CD4-positive, alpha-beta T cell (primary cell): ENCODE measurements at regions not wholly inside any gene's neighbourhood (a gene's known extent, or its start where the extent isn't known, plus 50 kb on each side); places are given as distances from the start of the nearest gene placed in this dataset.

Experiments
- ATAC-seq: fragments of 200-7000 bp; cut with Tn5 transposase; one replicate; pipeline ENCODE4 v1.10.0; 2022; ENCODE audit warnings: mild to moderate bottlenecking; ENCODE audit not compliant: poor library complexity
- CTCF ChIA-PET: fragments of 350-600 bp; sonication (Branson Sonifier 250); formaldehyde crosslinking; loops from one replicate; lab custom pipeline; 2021; ENCODE audit warnings: antibody characterized with exemption, inconsistent platforms; lab: Charles Lee
- POLR2A ChIA-PET: fragments of 350-600 bp; sonication (Branson Sonifier 250); formaldehyde crosslinking; loops from one replicate; lab custom pipeline; 2021; ENCODE audit warnings: antibody characterized with exemption, inconsistent platforms; lab: Charles Lee
- DNase-seq, 14 experiments: peaks; one replicate each; pipeline ENCODE4 v3.0.0-alpha.2; 2013 to 2020; ENCODE audit warnings: mixed read lengths in 2 of 14
- H3K27ac ChIP-seq, 2 donors: one replicate each; pipeline versions ENCODE4 v1.5.1 to v1.7.0; 2013; ENCODE audit warnings: low read length in 2 of 2, low read depth in 1 of 2, mild to moderate bottlenecking in 1 of 2
- H3K27me3 ChIP-seq, 2 experiments: 1 replicate in 1 of 2; 2 replicates in 1 of 2; pipeline versions ENCODE4 v1.6.1 to v1.7.0; 2013; ENCODE audit warnings: low read length in 2 of 2, control low read depth in 1 of 2, mild to moderate bottlenecking in 1 of 2, moderate library complexity in 1 of 2; ENCODE audit not compliant: insufficient read depth in 2 of 2, control insufficient read depth in 1 of 2
- H3K36me3 ChIP-seq: one replicate; pipeline ENCODE4 v1.6.1; 2013; ENCODE audit warnings: low read length, control low read depth; ENCODE audit not compliant: insufficient read depth
- H3K4me1 ChIP-seq: one replicate; pipeline ENCODE4 v1.6.1; 2013; ENCODE audit warnings: low read length, control low read depth; ENCODE audit not compliant: insufficient read depth
- H3K4me3 ChIP-seq: one replicate; pipeline ENCODE4 v1.5.1; 2013; ENCODE audit warnings: mild to moderate bottlenecking, low read length, moderate library complexity
- H3K9me3 ChIP-seq, 2 experiments: 1 replicate in 1 of 2; 2 replicates in 1 of 2; pipeline versions ENCODE4 v1.6.1 to v1.7.0; 2013; ENCODE audit warnings: low read length in 2 of 2, mild to moderate bottlenecking in 2 of 2, control low read depth in 1 of 2, moderate library complexity in 1 of 2; ENCODE audit not compliant: control insufficient read depth in 1 of 2, insufficient read depth in 1 of 2
- H3K27ac Mint-ChIP-seq: one replicate; pipeline ENCODE4 v1.8.0; 2020; ENCODE audit warnings: mixed read lengths
- H3K27me3 Mint-ChIP-seq: one replicate; pipeline ENCODE4 v1.8.0; 2021; ENCODE audit warnings: mixed read lengths
- H3K36me3 Mint-ChIP-seq: one replicate; pipeline ENCODE4 v1.8.0; 2021; ENCODE audit warnings: low read depth, mixed read lengths
- H3K4me1 Mint-ChIP-seq: one replicate; pipeline ENCODE4 v1.8.0; 2021; ENCODE audit warnings: low read depth, mixed read lengths
- H3K4me3 Mint-ChIP-seq: one replicate; pipeline ENCODE4 v1.8.0; 2020; ENCODE audit warnings: mild to moderate bottlenecking, mixed read lengths
- H3K9me3 Mint-ChIP-seq: one replicate; pipeline ENCODE4 v1.8.0; 2020; ENCODE audit warnings: mixed read lengths
- intact Hi-C, 2 experiments: fragments of 100-400 bp; cut with DNase I in 1 of 2; cut with micrococcal nuclease in 1 of 2; formaldehyde crosslinking; loops; one replicate each; pipeline versions ENCODE4 v1.15.1 to v1.9.0; 2023 to 2025; cut with DNase I, micrococcal nuclease
- TF ChIP-seq, protein P1 (sequence below): fragments of 200-600 bp; IDR thresholded peaks from one replicate; pipeline ENCODE4 v1.8.0; 2022; ENCODE audit warnings: antibody characterized with exemption, mild to moderate bottlenecking

DNA sequence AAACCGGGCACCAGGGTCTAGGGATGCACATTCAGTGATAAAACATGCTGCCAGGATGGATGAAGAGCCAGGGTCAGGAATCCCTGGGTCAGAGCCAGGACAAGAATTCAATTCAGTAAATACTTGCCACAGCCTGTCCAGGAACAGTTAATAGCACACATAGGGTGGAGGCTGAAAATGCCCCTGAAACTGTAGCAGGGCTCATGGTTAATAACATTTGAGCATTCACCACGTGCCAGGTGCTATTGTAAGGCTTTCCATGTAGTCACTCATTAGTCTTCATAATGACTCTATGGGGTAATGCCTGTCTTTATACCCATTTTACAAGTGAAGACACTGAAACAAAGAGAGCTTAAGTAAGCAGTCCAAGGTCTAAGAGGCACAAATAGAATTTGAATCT, 296.3 kb downstream of the LRFN2 start:
- TF ChIP-seq, protein P1, sequence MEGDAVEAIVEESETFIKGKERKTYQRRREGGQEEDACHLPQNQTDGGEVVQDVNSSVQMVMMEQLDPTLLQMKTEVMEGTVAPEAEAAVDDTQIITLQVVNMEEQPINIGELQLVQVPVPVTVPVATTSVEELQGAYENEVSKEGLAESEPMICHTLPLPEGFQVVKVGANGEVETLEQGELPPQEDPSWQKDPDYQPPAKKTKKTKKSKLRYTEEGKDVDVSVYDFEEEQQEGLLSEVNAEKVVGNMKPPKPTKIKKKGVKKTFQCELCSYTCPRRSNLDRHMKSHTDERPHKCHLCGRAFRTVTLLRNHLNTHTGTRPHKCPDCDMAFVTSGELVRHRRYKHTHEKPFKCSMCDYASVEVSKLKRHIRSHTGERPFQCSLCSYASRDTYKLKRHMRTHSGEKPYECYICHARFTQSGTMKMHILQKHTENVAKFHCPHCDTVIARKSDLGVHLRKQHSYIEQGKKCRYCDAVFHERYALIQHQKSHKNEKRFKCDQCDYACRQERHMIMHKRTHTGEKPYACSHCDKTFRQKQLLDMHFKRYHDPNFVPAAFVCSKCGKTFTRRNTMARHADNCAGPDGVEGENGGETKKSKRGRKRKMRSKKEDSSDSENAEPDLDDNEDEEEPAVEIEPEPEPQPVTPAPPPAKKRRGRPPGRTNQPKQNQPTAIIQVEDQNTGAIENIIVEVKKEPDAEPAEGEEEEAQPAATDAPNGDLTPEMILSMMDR, result no peak
- Mint-ChIP-seq H3K4me3 (no peak overlapping the region), H3K4me1 (peaks cover 4% of the 10 kb centered on the region), H3K27me3 (peaks cover 69% of the 10 kb centered on the region), H3K36me3 (no peaks in the 10 kb centered on the region), H3K27ac (no peak overlapping the region), H3K9me3 (no peaks in the 10 kb centered on the region)
- peaks cover 10 to 13% of the 10 kb centered on the region in 2 experiments for H3K27me3 ChIP-seq
- intact Hi-C loops, result no loop called here
- ChIA-PET CTCF (no interaction called here), POLR2A (no interaction called here)
- DNase-seq (no peak), ATAC-seq (no peak)
- H3K27ac ChIP-seq, result no peak overlapping the region
- H3K36me3 ChIP-seq, result no peaks in the 10 kb centered on the region
- H3K4me3 ChIP-seq, result no peak overlapping the region
- no peaks in the 10 kb centered on the region for H3K9me3 ChIP-seq
- H3K4me1 ChIP-seq, result no peaks in the 10 kb centered on the region

DNA sequence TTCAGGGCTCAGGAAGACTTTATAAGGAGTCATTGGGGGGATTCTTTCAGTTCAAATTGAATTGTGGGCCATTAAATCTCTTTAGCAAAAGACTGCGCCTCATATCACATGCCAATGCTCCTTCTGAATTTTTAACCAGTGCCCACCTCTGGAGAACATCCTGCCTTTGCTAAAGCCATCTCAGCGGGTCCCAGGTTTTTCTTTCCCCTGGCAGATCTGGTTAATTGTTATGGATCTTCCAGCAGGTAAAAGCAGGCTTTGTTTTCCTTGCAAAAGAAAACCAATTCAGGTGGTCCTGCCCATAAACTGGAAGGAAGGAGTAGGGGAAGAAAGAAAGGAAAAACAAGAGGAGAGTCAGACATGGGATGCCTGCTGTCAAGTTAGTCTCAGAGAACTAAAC, 298.2 kb downstream of the LRFN2 start:
- DNase-seq (no peak), ATAC-seq (no peak)
- Mint-ChIP-seq H3K9me3 (no peaks in the 10 kb centered on the region), H3K4me1 (peaks cover 5% of the 10 kb centered on the region), H3K4me3 (no peak overlapping the region), H3K27me3 (peaks cover 80% of the 10 kb centered on the region), H3K36me3 (no peaks in the 10 kb centered on the region), H3K27ac (no peak overlapping the region)
- ChIA-PET CTCF (no interaction called here), POLR2A (no interaction called here)
- no peaks in the 10 kb centered on the region for H3K4me1 ChIP-seq
- no peaks in the 10 kb centered on the region for H3K9me3 ChIP-seq
- H3K27ac ChIP-seq, result no peak overlapping the region
- H3K27me3 ChIP-seq, result peaks cover 7 to 18% of the 10 kb centered on the region in 2 experiments
- H3K4me3 ChIP-seq, result no peak overlapping the region
- H3K36me3 ChIP-seq, result no peaks in the 10 kb centered on the region
- TF ChIP-seq, protein P1, result no peak
- intact Hi-C loops, result no loop called here

DNA sequence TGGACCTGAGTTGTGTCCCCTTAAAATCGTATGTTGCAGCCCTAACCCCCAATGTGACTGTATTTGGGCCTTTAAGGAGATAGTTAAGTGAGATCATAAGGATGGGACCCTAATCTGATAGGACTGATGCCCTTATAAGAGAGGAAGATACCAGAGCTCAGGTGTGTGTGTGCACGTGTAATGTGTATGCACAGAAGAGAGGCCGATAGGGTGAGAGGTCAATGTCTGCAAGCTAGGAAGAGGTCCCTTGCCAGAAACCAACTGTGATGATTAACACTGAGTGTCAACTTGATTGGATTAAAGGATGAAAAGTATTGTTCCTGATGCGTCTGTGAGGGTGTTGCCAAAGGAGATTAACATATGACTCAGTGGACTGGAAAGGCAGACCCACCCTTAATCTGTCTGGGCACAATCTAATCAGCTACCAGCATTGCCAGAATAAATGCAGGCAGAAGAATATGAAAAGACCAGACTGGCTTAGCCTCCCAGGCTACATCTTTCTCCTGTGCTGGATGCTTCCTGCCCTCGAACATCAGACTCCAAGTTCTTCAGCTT, 299.8 kb downstream of the LRFN2 start:
- no peak overlapping the region for H3K27ac ChIP-seq
- POLR2A ChIA-PET, result no interaction called here
- H3K36me3 Mint-ChIP-seq, result no peaks in the 10 kb centered on the region
- H3K36me3 ChIP-seq, result no peaks in the 10 kb centered on the region
- H3K27me3 ChIP-seq, result peaks cover 7 to 18% of the 10 kb centered on the region in 2 experiments
- no peak overlapping the region for H3K27ac Mint-ChIP-seq
- peaks cover 5% of the 10 kb centered on the region for H3K4me1 Mint-ChIP-seq
- H3K4me1 ChIP-seq, result no peaks in the 10 kb centered on the region
- CTCF ChIA-PET, result no interaction called here
- H3K9me3 Mint-ChIP-seq, result no peaks in the 10 kb centered on the region
- TF ChIP-seq, protein P1, result no peak
- H3K9me3 ChIP-seq, result no peaks in the 10 kb centered on the region
- intact Hi-C loops, result no loop called here
- no peak overlapping the region for H3K4me3 Mint-ChIP-seq
- H3K4me3 ChIP-seq, result no peak overlapping the region
- DNase-seq, result no peak
- ATAC-seq, result no peak
- peaks cover 85% of the 10 kb centered on the region for H3K27me3 Mint-ChIP-seq
